NCI-H2171 (cell line): ENCODE measurements at regions not wholly inside any gene's neighbourhood (a gene's known extent, or its start where the extent isn't known, plus 50 kb on each side); places are given as distances from the start of the nearest gene placed in this dataset.
A peak's percentile ranks its signal among the peaks of the same experiment; 100 is the strongest.
"Not testable (repeated sequence)": the region's sequence is repeated elsewhere in the genome, so short reads cannot be mapped to it uniquely, and the experiment has no call there.

Source experiments
- DNase-seq: peaks from one replicate; lab custom pipeline; 2025; lab: John Stamatoyannopoulos, UW

DNA sequence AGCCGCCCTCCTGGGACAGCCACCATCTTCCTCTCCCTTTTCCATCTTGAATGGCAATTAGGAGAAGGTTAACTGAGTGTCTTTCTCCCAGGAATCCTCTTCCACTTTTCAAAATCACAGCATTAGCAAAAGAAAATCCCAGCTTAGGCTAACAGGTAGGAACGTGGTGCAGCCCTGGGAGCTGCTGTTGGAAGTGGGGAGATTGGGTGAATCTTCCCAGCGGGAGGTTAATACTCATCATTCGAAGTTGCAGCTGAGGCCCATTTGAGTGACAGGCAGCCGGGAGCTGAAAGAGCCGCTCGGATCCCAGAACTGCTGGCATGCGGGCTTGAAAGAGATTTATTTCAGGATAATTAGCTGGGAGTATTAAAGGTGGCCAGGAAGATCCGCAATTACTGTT lies 306.0 kb downstream of the BCL11A start:
- DNase-seq: no peak

DNA sequence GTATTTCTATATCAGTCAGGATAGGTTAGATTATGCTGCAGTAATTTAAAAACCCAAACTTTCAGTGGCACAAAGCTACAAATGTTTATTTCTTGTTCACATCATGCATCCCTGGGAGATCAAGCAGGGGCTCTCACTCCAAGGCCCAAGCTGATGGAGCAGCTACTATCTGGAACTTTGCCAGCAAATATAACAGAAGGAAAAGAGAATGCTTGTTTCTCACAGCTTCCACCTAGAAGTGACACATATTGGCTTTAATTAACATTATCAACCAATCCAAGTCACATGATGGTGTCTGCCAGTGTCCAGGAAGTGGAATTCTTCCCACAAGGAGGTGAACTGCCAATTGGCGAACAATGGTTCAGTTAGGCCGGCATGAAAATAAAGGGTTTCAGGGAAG lies 306.9 kb downstream of the BCL11A start:
- DNase-seq: no peak

DNA sequence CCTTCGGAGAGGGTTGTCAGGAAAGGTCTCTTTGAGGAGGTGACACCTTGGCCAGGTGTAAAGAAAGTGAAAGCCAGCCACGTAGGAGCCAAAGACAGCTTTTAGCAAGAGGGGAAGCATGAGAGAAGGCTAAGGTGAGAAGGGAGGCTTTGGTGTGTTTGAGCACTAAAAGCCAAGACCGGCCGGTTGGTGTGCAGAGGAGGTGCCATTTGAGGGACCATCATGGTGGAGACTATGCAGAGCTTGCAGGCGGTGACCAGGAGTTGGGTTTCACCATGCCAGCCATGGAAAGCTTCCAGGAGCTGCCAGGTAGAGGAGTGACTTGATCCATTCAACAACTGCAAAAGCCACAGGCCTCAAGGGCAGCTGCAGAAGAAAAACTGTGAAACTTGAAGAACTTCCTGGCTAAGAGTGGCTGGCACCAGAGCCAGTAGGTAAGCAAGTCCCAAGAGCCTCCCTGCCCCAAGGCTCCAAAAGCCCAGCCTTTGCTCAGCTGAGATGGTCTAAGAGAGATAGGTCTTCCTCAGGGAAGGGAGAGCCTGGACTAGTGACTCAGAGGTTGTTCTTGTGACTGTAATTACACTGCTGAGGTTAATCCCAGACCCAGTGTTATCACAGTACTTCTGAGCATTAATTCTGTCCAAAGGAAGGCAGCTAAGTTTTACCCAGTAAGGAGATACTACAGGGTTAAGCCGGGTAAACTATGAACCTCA lies 319.0 kb downstream of the BCL11A start:
- no peak for DNase-seq

DNA sequence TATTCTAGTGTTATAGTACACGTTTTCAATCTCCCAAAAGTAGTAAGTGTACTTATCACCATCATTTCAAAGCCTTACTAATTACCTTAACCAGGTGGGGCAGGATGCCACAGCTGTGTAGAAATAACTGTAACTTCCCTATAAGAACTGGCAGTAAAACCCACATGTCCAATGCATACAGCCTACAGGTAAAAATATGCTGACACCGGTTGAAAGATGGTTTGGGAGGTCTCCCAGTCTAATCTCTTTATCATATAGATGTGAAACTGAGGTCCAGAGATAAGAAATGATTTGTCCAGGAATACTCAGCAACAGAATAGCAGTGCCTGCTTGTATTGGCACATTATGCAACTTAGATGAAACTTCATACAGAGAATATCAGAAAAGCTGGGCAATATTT lies 322.9 kb downstream of the BCL11A start:
- DNase-seq: no peak

DNA sequence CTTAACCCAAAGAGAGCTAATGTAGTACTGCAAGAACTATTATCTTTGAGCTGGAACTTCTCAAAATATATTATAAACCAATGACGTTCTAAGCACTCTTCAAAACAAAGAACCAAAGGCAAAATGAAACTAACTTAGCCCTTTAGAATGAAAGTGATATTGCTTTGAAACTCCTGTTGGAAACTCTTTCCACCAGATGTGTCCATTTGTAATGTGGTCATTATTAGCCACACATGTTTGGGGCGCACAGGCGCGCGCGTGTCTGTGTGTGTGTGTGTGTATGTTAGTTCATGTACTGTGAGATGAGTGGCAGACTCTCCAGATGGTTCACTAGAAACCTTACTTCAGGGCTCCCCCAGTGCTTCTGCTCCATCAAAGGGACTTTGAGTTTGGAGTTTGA lies 323.4 kb downstream of the BCL11A start:
- no peak for DNase-seq

DNA sequence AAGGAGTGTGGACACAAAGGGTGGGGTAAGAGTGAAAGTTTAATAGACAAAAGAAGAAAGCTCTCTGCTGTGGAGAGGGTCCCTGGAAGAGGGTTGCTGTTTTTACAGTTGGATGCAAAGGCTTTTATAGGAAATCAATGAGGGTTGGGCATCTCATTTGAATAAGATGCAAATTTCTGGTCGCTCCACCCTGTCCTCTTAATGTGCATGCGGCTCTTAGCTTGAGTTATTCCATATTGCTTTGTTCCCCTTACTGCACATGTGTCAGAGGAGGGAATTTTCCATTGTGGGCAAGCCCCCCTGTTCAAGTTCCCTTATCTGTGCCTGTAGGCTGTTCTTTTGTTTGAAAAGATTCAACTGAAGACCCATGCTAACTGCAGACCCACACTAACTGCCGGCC lies 326.5 kb downstream of the BCL11A start:
- no peak for DNase-seq

DNA sequence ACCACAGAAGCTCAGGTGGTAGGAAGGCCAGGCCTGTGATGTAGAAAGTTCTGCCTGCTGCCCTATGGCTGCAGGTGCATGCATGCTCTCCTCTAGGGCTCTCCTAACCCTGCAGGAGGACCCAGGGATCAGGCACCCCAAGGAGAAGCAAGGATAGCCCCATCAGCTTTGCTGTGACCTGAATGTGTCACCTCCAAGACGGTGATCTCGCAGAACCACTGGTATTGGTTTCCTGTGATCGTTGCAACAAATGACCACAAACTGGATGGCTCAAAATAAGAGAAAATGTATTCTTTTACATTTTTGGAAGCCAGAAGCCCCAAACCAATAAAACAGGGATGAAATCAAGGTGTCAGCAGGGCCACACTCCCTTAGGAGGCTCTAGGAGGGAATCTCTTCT lies 327.3 kb downstream of the BCL11A start:
- no peak for DNase-seq

DNA sequence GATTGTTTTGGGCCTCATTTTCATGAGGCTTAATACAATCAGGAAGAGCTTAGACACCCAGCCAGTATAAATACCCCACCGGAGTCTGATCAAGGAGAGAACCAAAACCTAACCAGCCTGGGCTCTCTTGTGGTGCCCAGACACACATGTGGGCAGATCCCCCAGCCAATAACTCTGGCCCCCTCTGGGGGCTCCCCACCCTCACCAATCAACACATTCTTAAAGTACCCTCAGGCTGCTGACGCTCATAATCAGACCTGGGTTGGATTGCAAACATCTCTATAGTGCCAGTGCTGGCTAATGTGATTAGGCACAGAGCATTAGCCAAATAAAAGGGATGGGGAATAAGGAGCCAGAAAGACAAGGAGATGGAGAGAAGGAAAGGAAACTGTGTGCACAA lies 329.6 kb downstream of the BCL11A start:
- DNase-seq: no peak

DNA sequence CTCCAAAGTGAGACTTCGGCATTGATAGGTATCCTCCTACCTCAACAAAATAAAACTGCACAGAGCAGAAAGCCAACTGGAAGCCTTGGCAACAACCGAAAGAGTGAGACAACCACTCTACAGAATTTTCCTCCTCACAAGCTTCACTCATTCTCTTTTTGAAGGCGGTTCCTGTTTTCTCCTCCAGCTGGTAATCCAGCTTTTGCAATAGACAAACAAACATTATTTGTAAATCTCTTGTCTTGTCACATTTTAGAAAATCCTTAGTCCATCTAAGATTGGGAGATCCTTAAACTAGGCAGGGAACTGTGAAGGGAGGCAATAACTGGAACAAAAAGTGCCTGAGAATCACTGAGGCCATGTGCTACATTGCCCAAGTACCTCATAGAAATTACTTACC lies 332.4 kb downstream of the BCL11A start:
- no peak for DNase-seq

DNA sequence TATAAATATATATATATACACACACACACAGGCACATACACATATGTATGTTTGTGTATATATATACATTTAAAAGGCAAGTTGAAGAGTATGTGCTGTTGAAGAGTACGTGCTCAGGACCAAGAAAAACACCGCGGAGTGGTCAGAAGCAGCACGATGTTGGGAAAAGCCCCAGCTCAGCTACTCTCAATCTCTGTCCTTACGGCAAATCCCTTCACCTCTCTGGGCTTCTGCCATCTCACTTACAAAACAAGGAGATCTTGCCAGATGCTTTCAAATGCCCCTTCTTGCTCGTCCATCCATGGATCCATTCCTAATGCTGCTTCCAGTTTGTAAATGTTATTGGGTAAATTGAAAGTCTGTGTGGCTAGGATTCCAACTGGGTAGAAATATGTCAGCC lies 333.9 kb downstream of the BCL11A start:
- DNase-seq: no peak

DNA sequence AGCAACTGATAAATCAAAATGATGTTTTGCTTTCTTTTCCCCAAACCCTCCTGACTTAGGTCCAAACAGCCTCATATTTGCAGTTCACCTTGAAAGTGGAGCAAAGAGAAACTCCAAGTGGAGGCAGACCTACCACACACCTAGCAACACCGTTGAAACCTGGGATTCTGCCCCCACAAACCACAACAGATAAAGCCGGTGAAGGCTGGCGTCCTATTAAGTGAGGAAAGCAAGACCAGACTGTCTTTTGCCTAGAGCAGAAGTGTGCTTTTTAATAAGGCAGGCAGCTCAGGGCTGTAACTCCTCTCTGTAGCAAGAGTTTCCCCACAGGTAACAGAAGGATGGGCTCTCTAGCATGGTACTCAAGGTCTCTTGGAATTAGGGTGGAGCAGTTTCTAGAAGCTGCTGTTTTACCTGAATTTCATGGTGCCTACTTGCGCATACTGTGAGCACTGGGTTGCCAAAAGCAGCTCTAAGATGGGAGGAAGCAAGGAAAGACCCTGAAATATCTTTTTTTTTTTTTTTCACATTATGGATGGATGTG lies 336.9 kb downstream of the BCL11A start:
- DNase-seq: no peak

DNA sequence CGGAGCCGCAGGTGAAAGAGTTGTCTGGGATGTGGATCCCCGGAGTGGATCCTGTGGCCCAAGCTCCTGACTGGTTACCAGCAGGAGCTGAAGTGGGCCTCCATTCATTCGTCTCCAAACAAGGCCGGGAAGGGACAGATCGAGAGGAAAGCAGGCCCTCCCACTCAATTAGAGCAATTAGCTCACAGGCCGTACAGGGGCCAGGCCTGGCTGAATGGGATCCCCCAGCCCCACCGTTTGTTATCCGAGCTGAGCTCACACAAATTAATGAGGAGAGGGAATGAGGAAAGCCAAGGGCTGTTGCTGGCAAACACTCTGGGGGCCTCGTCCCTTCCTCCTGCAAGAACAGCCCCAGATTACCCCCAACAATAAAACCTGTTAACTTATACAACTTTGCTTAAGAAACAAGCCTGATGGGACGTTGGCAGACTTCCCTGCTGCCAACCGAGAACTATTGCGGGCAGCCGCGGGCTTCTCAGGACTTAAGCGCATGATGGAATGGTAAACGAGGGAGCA lies 338.0 kb downstream of the BCL11A start:
- DNase-seq: no peak

DNA sequence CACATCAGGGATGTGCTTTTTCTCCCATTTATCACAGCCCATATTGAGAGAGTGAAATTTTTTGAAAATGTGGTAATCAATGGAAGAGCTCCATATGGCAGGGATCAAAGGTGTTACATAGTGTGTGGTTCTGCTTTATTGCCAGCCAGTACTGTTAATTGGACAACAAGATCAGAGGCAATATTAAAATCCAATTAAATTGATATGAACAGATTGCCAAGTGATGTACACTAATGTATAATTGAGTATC lies 338.9 kb downstream of the BCL11A start:
- DNase-seq: no peak

DNA sequence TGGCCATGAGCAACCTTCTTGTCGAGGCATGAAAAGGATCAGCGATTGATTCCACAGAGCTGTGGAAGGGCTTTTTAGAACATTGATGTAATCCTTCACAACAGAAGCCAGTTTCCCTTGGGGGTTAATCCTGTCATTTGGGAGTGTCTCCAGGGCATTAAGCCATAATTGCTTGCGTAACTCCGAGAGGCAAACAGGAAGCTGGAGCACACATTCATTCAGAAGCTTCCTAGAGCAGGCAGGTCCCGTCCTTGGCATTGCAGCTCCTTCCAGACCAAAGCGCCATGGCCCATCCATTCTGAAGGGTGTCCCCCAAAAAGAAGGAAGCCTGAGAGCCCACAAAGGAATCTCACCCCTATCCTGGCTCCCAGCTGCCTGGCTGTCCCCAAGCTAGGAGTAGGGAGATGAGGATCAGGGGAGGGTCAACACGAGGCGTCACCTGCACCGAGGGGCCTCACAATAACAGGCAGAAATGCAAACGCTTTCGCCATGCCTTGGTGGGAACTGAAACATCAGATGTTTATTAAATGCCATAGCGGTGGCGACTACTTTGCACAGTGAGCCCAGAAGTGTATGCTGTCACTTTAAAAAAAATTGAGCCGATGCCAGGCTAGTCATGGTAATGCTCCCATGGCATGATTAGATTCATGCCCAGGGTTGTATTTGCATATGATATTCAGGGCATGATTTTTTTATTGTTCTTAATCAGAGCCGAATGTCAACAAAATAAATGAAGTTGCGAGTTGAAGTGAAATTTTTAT lies 339.4 kb downstream of the BCL11A start:
- DNase-seq: peak; percentile 60

DNA sequence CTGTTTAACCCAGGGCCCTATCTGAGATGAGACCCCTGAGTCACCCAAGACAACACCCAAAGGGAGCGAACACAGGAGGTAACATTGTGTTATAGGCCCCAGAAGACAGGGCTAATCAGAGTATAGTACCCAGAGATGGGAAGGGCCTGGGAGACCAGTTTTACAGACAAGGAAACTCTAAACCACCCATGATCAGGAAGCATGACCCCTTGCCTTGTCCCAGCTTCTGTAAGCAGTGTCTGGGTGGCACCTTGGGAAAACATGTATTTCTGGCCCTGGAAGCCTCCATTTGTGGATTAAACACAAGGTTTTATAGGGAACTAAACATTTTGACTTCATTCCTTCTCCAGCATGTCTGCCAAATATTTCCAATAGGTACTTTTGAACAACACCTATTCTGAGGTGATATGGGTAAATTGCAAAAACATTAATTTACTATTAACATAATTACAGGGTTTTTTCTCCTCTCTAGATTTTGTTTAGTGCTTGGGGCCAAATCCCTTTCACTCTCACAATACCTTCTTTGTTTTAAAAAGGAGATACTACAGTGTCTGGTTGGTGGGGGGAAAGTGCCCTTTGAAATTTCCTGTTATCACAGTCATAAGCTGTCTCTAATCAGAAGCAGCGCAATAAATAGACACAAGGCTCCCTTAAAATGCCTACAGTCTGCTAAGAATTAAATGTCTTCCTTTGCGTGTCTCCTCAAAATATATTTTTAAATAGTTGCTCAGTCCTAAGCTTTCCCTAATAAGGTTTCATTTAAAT lies 341.1 kb downstream of the BCL11A start:
- no peak for DNase-seq

DNA sequence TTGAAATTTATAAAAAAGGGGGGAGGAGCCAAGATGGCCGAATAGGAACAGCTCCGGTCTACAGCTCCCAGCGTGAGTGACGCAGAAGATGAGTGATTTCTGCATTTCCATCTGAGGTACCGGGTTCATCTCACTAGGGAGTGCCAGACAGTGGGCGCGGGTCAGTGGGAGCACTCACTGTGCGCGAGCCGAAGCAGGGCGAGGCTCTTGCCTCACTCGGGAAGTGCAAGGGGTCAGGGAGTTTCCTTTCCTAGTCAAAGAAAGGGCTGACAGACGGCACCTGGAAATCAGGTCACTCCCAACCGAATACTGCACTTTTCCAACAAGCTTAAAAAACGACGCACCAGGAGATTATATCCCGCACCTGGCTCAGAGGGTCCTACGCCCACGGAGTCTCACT lies 364.4 kb downstream of the BCL11A start:
- not testable (repeated sequence) for DNase-seq

DNA sequence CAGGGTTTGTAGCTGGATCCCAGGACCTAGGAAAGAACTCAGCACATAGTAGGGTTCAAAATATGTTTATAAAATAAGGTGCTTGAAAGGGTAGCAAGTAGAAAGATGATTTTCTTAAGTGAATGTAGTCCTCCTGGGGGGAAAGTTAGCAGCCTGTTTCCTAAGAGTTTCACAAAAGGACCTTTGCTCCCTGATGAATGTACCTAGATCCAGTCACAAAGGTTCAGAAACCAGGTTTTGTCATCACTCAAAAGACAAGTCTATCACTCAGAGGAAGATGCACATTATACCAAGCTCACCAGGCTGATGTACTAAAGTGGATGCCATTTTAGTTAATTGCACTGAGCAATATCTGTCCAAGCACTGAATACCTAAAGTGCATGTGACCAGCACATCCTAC lies 378.2 kb downstream of the BCL11A start:
- DNase-seq: no peak

DNA sequence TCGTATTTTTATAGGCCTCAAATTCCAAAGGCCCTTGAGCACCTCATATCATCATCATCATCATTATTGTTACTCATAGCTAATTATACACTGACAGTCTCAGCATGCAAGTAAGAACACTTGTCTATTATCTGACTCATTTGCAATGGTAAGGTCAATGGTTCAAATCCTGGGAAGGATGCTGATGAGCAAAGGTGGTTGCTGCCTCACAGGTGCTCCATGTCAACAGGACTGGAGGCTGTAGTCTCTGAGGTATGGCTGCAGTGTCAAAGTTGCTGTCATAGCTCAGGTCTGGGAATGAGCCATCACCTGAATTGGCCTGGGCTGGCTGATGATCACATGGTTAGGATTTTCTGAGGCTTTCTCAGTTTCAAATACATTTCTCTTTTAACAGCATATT lies 379.3 kb downstream of the BCL11A start:
- DNase-seq: no peak

DNA sequence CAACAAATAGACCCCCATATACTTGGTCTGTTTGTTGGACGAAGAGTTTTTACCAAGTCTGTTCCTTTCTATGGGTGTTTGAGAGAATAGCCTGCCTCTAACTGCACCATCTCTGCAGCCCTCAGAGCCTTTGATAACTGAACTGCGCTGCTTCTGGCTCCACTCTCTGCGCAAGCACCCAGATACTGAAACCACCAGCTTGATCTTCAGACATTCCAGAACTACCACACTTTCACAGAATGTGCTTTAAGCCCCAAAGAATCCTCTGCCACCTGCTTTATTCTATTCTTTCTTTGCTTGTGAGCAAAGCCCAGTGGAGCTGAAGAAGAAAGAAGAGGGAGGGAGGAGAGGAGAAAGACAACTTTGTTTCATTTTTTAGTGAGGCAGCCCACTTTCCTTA lies 380.7 kb downstream of the BCL11A start:
- no peak for DNase-seq

DNA sequence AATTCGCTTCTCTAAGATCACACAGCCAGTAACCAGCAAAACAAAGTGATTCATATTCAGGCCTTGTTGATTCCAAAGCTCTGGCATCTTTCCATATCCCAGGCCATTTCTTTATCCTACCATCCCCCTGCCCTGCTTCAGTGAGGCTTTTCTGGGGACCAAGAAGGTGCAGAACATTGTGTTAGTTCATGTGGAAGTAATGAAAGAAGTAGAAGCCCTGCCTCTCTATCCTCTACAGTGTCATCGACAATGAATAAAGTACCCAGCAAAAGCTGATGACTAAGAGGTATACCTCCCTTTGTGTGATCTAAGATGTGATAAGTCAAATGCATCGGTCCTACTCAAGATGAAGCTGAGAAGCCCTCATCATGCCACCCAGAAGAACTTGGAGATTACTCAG lies 383.2 kb downstream of the BCL11A start:
- no peak for DNase-seq

DNA sequence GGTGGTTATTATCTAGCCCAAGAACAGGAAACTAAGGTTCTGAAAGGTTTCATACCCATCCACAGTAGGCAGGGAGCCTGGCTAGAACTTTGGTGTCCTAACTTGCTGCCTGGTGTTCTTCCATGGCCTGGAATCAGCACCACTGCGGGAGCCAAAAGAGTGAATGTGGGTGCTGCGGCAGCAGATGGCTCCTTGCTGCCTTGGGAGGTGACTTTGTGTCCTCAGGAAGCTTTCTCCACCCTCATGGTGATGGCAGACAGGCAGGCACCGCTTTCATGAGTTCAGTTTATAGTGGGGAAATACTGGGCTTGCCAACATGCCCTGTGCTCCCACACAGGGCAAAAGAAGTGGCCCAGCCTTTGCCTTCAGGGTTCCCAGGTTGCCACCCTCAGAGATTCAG lies 385.2 kb downstream of the BCL11A start:
- DNase-seq: no peak

DNA sequence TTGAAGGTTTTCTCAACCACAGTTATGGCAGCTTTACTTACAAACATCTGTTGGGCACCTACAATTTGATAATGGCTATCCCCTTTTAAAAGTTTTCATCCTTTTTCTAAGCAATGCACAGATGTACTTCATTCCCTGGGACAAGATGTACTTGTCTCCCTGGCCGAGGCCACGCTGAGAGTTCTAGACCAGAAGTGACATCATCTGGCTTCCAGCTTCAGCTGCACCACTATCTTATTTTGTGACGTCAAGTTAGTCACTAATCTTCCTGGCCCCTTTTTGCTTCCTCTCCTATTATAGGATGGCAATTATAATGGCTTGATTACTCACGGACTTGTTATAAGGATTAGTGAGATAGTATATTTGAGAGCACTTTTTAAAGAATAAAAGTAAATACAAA lies 386.4 kb downstream of the BCL11A start:
- DNase-seq: no peak

DNA sequence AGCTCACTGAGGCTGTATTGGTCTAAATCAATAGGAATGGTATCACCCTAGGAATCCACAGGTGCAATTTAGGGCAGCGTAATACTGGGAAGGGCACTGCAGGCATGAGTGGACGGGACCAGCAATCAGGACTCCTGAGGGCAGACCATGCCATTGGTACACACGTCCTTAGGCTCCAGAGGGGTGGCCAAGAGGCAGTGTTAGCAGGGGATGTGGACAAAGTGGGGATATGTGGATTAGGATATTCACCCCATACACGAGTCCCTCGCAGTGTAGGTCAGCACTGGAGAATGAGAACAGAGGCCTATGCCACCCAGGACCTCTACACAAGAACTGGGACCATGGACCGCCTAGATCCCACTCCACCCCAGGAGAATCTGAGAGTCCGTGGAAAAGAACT lies 389.8 kb downstream of the BCL11A start:
- DNase-seq: no peak
